NCI-H226 (cell line): ENCODE measurements at regions not wholly inside any gene's neighbourhood (a gene's known extent, or its start where the extent isn't known, plus 50 kb on each side); places are given as distances from the start of the nearest gene placed in this dataset.

ENCODE experiments used
- DNase-seq: peaks from one replicate; pipeline ENCODE4 v3.0.0-alpha.2; 2015

- no peak for DNase-seq
Measured at GRCh38 chr5:129342796-129343195, 117.3 kb upstream of the ADAMTS19 start.

- no peak for DNase-seq
Measured at GRCh38 chr5:129345213-129345924, 114.7 kb upstream of the ADAMTS19 start.

DNA sequence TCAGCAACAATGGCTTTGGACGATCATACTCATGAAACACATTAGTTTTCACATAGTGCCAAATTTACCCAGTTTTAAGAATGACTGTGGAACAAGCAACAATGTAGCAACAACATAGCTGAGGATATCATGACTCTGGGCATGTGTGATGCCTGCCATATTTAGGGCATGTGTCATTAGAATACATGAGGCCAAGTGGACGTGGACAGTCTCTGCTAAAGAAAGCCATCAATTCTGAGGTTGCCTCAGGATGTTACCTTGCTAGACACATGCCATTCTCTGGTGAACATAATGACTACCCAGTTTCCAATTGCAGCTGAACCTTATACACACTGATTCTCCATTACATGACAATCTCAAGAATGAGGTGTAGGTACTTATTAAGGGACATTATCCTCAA is 103.3 kb upstream of the ADAMTS19 start:
- DNase-seq: no peak

- no peak for DNase-seq
Measured at GRCh38 chr5:129358069-129358468, 102.0 kb upstream of the ADAMTS19 start.

DNA sequence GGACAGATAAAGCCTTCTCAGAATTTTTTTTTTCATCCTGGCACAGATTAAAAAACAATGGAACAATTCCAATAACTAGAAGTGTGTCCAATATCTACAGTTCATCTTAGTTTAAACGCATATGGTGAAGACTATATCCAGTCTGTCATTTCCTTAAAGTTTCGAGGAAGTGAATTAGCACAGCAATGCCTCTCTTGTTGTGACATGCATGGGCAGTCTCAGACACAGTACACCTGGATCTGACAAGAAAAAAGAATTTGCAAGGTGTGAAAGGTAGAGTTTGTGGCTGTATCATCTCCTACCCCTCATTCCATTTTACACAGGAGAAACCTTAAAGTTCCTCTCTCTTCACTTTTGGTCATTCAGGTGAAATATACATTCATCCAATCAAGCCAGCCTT is 100.6 kb upstream of the ADAMTS19 start:
- no peak for DNase-seq

GRCh38 chr5:129361441-129362025 is 98.6 kb upstream of the ADAMTS19 start:
- no peak for DNase-seq

GRCh38 chr5:129362456-129362855 is 97.6 kb upstream of the ADAMTS19 start:
- DNase-seq: no peak

DNA sequence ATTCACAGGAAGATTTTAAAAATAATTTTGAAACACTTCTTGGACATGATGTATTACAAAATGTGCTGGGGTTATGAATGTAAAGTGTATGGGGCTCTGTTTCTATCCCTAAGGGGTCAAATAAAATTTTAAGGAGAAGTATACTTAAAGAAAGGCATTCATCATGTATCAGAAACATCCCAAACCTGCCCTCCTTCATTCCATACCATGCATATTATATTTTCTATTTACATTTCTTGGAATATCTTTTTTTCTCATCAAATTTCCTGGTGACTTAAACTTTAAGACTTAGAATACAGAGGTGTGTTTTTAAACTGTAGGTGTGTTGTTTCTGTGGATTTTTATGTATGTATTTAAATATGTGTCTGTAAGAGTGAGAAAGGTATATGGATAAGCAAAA is 96.1 kb upstream of the ADAMTS19 start:
- no peak for DNase-seq

DNA sequence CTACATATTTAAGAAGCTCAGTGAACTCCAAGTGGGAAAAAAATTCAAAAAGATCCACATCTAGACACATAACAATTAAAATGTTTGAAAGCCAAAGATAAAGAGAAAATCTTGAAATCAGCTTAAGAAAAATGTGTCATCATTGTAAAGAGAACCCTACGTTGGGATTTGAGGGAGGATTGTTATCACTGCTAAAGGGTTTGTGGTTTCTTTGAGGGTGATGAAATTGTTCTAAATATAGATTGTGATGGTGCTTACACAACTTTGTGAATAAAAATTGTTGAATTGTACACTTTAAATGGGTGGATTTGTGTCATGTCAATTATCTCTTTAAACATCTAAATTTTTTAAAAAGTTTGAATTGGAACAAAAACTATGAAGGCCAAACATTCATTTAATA is 92.2 kb upstream of the ADAMTS19 start:
- no peak for DNase-seq

DNA sequence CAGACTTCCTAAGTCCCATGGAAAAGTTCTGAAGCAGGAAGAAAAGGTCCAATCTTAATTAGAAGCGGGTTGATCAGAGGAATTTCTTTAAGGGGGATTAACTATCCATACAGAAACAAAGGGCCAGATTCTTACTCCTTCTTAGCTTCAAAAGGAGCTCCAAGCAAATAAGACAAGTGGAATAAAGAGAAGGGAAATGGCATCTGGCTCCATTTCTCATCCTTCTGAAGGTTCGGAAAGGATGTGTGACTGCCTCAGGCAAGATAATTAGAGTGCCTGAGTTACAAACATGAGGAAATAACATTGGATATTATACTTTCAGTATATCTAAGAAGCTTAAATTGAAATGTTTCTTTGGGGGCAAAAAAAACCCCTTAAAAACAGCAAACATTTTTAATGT is 88.1 kb upstream of the ADAMTS19 start:
- no peak for DNase-seq

- no peak for DNase-seq
Measured at GRCh38 chr5:129377504-129377903, 82.6 kb upstream of the ADAMTS19 start.

GRCh38 chr5:129378961-129379360 is 81.1 kb upstream of the ADAMTS19 start:
- DNase-seq: no peak

GRCh38 chr5:129379406-129379805 is 80.7 kb upstream of the ADAMTS19 start:
- no peak for DNase-seq

DNA sequence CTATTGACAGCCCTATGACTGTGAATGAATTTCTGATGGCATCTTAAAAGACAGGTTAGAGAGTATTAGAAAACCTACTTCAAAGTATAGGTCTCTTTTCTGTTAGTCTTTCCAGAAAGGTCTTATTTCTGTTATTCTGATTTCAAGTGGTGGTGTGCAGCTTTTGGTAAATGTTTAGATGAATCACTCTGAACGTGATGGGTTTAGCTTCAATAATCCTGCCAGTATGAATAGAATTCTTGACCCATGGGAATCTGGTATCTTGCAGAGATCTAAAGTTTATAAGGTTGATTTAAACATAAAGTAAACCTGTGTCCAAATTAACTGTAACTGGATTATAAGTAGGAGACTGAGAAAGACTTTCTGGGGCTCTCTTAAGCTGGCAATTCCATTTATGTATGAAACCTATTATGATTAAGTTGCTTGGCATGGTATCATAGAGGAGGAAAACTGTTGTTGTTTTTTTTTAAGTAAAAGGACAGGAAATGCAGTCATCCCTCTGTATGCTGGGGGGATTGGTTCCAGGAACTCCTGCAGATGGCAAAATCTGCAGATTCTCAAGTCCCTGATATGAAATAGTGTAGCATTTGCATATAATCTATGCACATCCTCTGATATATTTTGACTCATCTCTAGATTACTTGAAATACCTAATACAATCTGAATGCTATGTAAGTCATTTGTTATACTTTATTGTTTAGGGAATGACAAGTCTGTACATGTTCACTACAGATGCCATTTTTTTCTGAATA is 77.0 kb upstream of the ADAMTS19 start:
- no peak for DNase-seq

DNA sequence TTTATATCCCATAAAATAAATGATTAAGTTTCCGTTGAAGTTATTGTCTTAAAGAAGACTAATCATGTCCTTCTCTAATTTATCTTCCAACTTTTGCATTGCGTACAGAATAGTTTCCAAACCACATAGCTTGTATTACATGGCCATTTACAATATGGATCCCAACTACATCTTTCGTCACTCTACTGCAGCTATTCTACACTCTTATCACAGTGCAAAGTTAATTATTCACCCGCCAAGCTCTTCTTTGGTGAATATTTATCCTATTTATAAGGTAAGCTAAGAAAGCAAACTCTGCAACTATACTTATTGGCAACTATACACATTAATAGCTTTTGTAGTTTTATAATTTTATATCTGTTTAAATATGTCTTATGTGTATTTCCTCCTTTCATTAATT is 75.9 kb upstream of the ADAMTS19 start:
- DNase-seq: no peak

DNA sequence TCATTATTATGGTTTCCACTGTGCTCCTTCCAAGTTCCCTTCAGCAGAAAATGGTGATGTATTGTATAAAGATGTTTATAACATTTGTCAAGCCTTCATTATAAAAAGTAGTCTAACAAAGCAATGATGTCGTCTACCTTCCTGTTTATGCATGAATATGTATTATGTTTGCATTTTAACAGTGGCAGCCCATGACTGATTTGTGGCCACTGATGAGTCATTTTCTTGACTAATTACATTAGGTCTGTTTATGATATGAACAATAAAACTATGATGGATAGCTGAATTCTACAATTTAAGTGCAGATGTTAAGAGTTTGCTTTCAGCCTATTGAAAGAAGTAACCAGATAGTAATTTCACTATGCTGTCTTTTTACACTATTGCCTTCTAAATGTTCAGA is 75.4 kb upstream of the ADAMTS19 start:
- no peak for DNase-seq

GRCh38 chr5:129387944-129388343 is 72.2 kb upstream of the ADAMTS19 start:
- DNase-seq: no peak

DNA sequence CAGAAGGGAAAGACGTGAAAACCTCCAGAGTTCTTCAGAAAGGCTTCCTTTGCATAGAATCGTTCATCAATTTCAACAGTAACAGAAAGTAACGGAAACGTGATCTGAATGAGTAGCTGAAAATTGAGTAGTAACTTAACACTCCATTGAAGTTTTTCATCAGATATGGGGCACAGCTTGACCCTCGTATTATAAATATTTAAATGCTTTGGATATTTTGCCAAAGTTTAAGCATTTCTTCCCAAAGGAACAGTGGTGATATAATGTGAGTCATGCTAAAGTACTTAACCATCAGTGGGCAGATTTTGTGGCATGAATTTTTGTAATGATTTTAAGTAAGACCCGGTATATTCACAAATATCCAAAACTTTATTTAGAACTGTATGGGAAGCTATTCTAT is 67.4 kb upstream of the ADAMTS19 start:
- no peak for DNase-seq

GRCh38 chr5:129395247-129395646 is 64.9 kb upstream of the ADAMTS19 start:
- no peak for DNase-seq

- no peak for DNase-seq
Measured at GRCh38 chr5:129398026-129398678, 61.9 kb upstream of the ADAMTS19 start.

DNA sequence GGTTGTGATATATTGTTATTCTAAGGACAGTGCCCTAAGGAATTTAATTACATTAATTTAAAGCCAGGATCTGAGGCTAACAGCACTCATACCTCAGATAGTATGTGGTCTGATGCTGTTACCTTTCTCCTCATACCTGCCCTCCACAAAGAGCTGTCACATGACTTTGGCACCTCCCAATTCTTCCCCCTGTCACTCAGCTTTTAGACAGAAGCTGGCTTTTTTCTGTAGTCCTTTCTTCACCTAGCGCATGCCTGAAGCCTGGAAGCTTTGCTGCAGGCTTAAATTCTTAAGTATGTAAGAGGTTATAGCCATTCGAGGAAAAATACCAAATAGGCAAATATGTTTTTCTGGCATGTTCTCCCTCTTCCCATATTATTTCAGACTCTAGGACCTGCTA is 61.0 kb upstream of the ADAMTS19 start:
- DNase-seq: no peak

- DNase-seq: no peak
Measured at GRCh38 chr5:129400395-129400983, 59.6 kb upstream of the ADAMTS19 start.

GRCh38 chr5:129405222-129405621 is 54.9 kb upstream of the ADAMTS19 start:
- DNase-seq: no peak
